ENCODE measurements at regions not wholly inside any gene's neighbourhood (a gene's known extent, or its start where the extent isn't known, plus 50 kb on each side); places are given as distances from the start of the nearest gene placed in this dataset.

DNA sequence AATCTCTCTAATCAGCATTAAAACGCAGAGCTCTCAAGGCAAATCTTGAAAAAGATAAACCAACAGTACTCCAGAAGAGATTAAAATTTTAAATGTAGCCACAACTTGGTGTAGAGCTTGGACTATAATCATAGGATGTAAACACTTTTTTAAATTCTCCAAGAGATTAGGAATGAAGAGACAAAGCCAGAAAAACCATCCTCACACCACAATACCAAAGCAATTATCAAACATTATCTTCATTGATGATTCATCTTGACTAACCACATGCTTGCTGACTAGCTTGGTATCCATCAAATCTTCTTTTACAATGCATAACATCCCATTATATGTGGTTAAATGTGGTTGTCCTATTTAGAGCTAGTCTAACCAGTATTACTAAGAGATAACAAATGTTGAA lies 815.1 kb downstream of the TLE1 start:
- TF ChIP-seq, protein P1, sequence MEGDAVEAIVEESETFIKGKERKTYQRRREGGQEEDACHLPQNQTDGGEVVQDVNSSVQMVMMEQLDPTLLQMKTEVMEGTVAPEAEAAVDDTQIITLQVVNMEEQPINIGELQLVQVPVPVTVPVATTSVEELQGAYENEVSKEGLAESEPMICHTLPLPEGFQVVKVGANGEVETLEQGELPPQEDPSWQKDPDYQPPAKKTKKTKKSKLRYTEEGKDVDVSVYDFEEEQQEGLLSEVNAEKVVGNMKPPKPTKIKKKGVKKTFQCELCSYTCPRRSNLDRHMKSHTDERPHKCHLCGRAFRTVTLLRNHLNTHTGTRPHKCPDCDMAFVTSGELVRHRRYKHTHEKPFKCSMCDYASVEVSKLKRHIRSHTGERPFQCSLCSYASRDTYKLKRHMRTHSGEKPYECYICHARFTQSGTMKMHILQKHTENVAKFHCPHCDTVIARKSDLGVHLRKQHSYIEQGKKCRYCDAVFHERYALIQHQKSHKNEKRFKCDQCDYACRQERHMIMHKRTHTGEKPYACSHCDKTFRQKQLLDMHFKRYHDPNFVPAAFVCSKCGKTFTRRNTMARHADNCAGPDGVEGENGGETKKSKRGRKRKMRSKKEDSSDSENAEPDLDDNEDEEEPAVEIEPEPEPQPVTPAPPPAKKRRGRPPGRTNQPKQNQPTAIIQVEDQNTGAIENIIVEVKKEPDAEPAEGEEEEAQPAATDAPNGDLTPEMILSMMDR (IDR thresholded peaks at IDR 0.05): no peak
- TF ChIP-seq POLR2A (IDR thresholded peaks at IDR 0.05): no peak

Measured in vagina (tissue), 2 donors.